HepG2 (cell line): ENCODE measurements at regions not wholly inside any gene's neighbourhood (a gene's known extent, or its start where the extent isn't known, plus 50 kb on each side); places are given as distances from the start of the nearest gene placed in this dataset.

Source experiments
- AKNA ChIP-seq: sonication (generic); formaldehyde crosslinking; IDR thresholded peaks from 2 replicates; pipeline ENCODE4 v1.4.0; 2020; ENCODE audit warnings: missing genetic modification reagents, borderline replicate concordance
- FOXO1 ChIP-seq: sonication (generic); formaldehyde crosslinking; IDR thresholded peaks from 2 replicates; pipeline ENCODE4 v1.4.0; 2020; ENCODE audit warnings: missing genetic modification reagents
- HCFC1 ChIP-seq: fragments of 150-350 bp; IDR thresholded peaks from 2 replicates; pipeline ENCODE4 v1.6.1; 2014; ENCODE audit warnings: low read depth, low read length
- RAD21 ChIP-seq: fragments of 450-650 bp; formaldehyde crosslinking; IDR thresholded peaks from 2 replicates; pipeline ENCODE4 v1.5.0; 2020; ENCODE audit warnings: mild to moderate bottlenecking
- SMARCC2 ChIP-seq: fragments of 450-650 bp; IDR thresholded peaks from 2 replicates; pipeline ENCODE4 v1.6.1; 2017; ENCODE audit warnings: antibody characterized with exemption, mild to moderate bottlenecking
- ZBTB37 ChIP-seq: sonication (generic); formaldehyde crosslinking; IDR thresholded peaks from 2 replicates; pipeline ENCODE4 v1.4.0; 2020; ENCODE audit warnings: mild to moderate bottlenecking, missing genetic modification reagents
- ZFP36L1 ChIP-seq: sonication (generic); formaldehyde crosslinking; IDR thresholded peaks from 2 replicates; pipeline ENCODE4 v1.8.0; 2022; ENCODE audit warnings: mild to moderate bottlenecking, missing genetic modification reagents, moderate library complexity
- ZNF180 ChIP-seq: sonication (generic); formaldehyde crosslinking; IDR thresholded peaks from 2 replicates; pipeline ENCODE4 v1.4.0; 2020; ENCODE audit warnings: low read depth, missing genetic modification reagents, borderline replicate concordance
- ZNF33A ChIP-seq: sonication (generic); formaldehyde crosslinking; IDR thresholded peaks from 2 replicates; pipeline ENCODE4 v1.5.1; 2020; ENCODE audit warnings: missing genetic modification reagents, mild to moderate bottlenecking, moderate library complexity, borderline replicate concordance
- ZNF879 ChIP-seq: sonication (generic); formaldehyde crosslinking; IDR thresholded peaks from 2 replicates; pipeline ENCODE4 v1.8.1; 2023; ENCODE audit warnings: missing genetic modification reagents
- TF ChIP-seq, protein P1 (sequence below): sonication (generic); formaldehyde crosslinking; IDR thresholded peaks from 2 replicates; pipeline ENCODE4 v1.5.1; 2020; ENCODE audit warnings: missing genetic modification reagents, mild to moderate bottlenecking, borderline replicate concordance
- TF ChIP-seq, protein P2 (sequence below): sonication (generic); formaldehyde crosslinking; IDR thresholded peaks from 2 replicates; pipeline ENCODE4 v1.4.0; 2020; ENCODE audit warnings: missing genetic modification reagents, borderline replicate concordance

- TF ChIP-seq SMARCC2 (no peak), ZNF180 (CRISPR knock-in tag) (no peak), RAD21 (no peak), ZNF33A (no peak), FOXO1 (CRISPR knock-in tag) (no peak), HCFC1 (no peak), AKNA (no peak), ZNF879 (CRISPR knock-in tag) (no peak), ZFP36L1 (no peak), ZBTB37 (no peak)
- TF ChIP-seq, protein P1, sequence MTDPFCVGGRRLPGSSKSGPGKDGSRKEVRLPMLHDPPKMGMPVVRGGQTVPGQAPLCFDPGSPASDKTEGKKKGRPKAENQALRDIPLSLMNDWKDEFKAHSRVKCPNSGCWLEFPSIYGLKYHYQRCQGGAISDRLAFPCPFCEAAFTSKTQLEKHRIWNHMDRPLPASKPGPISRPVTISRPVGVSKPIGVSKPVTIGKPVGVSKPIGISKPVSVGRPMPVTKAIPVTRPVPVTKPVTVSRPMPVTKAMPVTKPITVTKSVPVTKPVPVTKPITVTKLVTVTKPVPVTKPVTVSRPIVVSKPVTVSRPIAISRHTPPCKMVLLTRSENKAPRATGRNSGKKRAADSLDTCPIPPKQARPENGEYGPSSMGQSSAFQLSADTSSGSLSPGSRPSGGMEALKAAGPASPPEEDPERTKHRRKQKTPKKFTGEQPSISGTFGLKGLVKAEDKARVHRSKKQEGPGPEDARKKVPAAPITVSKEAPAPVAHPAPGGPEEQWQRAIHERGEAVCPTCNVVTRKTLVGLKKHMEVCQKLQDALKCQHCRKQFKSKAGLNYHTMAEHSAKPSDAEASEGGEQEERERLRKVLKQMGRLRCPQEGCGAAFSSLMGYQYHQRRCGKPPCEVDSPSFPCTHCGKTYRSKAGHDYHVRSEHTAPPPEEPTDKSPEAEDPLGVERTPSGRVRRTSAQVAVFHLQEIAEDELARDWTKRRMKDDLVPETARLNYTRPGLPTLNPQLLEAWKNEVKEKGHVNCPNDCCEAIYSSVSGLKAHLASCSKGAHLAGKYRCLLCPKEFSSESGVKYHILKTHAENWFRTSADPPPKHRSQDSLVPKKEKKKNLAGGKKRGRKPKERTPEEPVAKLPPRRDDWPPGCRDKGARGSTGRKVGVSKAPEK = no peak
- TF ChIP-seq, protein P2, sequence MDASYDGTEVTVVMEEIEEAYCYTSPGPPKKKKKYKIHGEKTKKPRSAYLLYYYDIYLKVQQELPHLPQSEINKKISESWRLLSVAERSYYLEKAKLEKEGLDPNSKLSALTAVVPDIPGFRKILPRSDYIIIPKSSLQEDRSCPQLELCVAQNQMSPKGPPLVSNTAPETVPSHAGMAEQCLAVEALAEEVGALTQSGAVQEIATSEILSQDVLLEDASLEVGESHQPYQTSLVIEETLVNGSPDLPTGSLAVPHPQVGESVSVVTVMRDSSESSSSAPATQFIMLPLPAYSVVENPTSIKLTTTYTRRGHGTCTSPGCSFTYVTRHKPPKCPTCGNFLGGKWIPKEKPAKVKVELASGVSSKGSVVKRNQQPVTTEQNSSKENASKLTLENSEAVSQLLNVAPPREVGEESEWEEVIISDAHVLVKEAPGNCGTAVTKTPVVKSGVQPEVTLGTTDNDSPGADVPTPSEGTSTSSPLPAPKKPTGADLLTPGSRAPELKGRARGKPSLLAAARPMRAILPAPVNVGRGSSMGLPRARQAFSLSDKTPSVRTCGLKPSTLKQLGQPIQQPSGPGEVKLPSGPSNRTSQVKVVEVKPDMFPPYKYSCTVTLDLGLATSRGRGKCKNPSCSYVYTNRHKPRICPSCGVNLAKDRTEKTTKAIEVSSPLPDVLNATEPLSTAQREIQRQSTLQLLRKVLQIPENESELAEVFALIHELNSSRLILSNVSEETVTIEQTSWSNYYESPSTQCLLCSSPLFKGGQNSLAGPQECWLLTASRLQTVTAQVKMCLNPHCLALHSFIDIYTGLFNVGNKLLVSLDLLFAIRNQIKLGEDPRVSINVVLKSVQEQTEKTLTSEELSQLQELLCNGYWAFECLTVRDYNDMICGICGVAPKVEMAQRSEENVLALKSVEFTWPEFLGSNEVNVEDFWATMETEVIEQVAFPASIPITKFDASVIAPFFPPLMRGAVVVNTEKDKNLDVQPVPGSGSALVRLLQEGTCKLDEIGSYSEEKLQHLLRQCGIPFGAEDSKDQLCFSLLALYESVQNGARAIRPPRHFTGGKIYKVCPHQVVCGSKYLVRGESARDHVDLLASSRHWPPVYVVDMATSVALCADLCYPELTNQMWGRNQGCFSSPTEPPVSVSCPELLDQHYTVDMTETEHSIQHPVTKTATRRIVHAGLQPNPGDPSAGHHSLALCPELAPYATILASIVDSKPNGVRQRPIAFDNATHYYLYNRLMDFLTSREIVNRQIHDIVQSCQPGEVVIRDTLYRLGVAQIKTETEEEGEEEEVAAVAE (CRISPR knock-in tag) = no peak
These were observed 117.7 kb downstream of the COPRS start (continued) for GRCh38 chr17:31741371-31741770.
